Muscle of arm (tissue), 1 donor: ENCODE measurements at regions not wholly inside any gene's neighbourhood (a gene's known extent, or its start where the extent isn't known, plus 50 kb on each side); places are given as distances from the start of the nearest gene placed in this dataset.

ENCODE experiments used
- DNase-seq: peaks from one replicate; pipeline ENCODE4 v3.0.0-alpha.2; 2013

DNA sequence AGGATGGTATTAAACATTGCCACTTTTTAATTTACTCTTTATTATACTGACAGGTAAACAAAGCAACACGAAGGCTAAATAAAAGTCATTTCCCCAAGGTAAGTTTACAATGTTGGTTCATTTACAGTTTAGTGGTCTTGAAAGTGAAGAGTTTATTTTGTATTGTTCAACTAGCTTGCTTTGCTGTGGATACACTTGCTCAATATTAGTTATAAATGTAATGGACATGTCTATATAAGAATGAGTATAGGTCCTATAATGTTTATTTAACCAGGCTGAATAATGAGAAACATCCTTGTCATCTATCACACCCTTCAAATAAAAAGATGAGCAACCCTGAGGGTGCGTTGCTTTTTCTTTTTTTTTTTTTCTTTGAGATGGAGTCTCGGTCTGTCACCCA, 1129.4 kb downstream of the TSN start:
- no peak for DNase-seq

DNA sequence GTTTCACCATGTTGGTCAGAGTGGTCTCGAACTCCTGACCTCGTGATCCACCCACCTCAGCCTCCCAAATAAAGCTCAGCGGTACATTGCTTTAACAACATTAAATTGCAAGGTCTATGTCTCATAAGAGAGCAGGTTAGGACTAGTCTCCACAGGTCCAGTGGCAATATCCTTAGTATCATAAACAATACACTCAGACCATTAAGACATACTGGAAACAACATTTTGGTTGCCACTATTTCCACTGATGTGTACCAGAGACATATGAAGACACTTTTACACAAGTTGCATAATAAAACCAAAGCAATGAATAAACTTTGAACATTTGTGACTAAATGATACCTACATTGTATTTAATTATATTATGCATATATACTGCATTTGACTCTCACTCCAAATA, 1130.0 kb downstream of the TSN start:
- no peak for DNase-seq

DNA sequence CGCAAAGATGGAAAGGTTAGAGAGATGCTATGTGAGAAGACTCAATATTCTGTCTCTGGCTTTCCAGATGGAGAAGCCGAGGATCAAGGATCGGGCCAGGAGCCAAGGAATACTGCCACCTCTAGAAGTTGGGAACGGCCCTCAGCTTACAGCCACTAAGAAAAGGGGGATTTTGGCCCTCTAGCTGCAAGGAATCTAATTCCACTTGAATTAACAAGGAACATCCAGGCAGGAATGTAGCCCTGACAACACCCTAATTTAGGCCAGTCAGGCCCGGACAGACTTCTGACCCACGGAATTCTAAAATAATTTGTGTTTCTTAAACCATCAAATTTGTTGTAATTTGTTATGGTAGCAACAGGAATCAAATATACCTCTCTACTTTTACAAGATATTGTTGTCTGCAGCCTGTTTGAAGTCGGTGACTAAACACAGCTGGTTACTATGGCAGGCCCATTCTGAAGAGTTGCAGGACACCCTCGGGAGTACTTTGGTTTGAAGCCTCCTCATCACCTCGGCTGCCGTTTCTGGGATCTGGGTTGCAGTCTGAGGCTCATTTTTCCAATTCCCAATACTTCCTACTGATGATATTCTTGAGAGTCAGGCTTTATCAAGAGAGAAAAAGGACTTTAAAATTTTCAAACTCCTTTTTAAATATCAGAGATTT, 1131.2 kb downstream of the TSN start:
- no peak for DNase-seq

GRCh38 chr2:122899614-122900013, 1125.5 kb upstream of the CNTNAP5 start:
- DNase-seq = no peak

GRCh38 chr2:122905431-122905830, 1119.7 kb upstream of the CNTNAP5 start:
- DNase-seq = no peak

- DNase-seq = no peak
These were observed 1116.9 kb upstream of the CNTNAP5 start for GRCh38 chr2:122908159-122908558.

GRCh38 chr2:122927197-122927596, 1097.9 kb upstream of the CNTNAP5 start:
- no peak for DNase-seq

GRCh38 chr2:122927710-122928557, 1097.2 kb upstream of the CNTNAP5 start:
- no peak for DNase-seq

DNA sequence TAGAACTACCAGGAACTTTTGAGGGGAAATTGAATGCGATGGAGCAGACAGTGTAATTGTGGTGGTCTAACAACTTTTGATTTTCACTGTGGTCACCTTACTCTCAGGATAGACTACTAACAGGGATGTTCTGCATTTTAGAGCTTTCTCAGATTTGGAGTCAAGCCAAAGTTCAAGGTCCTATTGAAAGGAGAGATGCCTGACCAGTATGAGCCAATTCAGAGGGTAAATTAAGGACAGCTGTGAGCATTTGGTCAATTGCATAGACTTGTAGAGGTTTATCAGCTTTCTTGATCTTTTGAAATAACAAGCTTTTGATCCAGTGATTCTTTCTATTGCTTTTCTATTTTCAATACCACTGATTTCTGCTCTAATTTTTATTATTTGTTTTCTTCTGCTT, 1095.7 kb upstream of the CNTNAP5 start:
- DNase-seq = no peak

DNA sequence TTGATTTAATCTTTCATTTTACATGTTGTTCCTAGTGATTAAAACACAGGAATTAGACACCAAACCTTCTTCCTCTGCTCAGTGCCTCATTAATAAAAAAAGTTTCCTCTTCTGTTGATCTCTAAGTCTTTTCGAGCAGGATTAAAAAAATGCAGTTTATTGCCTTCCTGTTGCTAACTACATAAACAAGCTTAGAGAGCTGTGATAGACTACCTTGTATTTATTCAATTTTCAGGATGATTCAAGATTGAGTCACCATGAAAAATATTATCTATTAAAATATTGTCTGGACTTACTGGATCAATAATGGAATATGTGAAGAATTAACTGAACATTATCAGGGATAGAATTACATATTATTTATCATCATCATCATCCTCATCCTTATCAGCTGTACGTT, 1089.6 kb upstream of the CNTNAP5 start:
- DNase-seq = no peak

GRCh38 chr2:122939796-122940195, 1085.3 kb upstream of the CNTNAP5 start:
- no peak for DNase-seq

DNA sequence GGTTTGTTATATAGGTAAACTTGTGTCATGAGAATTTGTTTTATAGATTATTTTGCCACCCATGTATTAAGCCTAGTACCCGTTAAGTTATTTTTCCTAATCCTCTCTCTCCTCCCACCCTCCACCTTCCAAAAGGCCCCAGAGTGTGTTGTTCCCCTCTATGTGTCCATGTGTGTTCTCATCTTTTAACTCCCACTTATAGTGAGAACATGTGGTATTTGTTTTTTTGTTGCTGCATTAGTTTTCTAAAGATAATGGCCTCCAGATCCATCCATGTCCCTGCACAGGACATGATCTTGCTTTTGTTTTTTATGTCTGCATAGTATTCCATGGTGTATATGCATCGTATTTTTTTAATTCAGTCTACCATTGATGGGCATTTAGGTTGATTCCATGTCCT, 1075.6 kb upstream of the CNTNAP5 start:
- no peak for DNase-seq

- DNase-seq = peak; percentile 74
These were observed 1069.3 kb upstream of the CNTNAP5 start for GRCh38 chr2:122955776-122956175.

- peak; percentile 63 for DNase-seq
These were observed 1064.1 kb upstream of the CNTNAP5 start for GRCh38 chr2:122960759-122961641.

DNA sequence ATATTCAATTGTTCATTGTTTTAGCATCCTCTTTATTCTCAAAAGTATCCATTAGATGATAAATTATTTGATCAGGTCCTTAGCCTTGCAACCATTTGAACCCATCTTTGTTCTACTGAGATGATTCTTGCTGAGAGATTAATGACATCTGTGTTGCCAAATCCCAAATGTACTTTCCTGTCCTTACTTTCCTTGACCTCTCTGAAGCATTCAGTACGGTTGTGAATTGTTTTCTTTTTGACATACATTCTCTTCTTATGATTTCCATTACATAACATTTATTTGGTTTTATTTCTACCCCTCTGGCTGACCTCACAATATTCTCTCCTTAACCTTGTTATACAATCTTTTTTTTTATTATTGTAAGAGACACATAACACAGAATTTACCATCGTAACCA, 1058.6 kb upstream of the CNTNAP5 start:
- DNase-seq = no peak

GRCh38 chr2:122977580-122977979, 1047.5 kb upstream of the CNTNAP5 start:
- no peak for DNase-seq

DNA sequence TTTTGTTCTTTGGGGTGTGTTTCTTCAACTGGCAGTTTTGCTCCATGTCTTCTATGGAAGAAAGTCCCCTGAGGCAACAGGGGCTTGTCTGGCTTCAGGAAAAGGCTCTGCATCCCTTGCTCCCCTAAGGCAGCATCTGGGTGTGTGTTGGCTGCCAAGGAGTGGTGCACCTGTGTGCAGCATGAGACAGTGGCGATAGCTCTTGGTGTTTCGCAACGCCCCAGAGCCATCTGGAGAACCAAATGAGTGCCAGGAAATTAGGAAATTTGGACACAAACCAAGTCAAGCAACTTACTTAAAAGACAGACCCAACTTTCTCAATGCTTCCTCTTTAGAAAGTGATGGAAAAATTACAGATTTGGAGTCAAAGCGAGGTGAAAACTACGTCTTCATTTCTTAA, 1044.4 kb upstream of the CNTNAP5 start:
- peak; percentile 85 for DNase-seq

DNA sequence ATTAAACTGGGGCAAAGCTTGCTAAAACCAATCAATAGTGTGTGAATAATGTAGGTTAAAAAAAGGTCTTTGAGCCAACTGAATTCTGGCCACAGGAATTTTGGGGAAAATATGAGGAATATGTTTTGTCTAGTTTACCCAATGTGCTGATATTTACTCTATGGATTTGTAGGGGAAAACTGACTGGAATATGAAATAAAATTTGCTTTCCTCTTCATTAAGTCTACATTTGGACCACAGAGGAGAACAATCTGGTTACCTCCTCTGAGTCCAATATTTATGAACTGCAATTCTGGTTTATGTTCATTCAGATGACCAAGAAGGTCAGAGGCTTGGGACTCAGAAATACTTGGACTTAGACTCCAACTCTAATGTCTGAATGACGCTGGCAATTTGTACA, 1042.2 kb upstream of the CNTNAP5 start:
- no peak for DNase-seq

DNA sequence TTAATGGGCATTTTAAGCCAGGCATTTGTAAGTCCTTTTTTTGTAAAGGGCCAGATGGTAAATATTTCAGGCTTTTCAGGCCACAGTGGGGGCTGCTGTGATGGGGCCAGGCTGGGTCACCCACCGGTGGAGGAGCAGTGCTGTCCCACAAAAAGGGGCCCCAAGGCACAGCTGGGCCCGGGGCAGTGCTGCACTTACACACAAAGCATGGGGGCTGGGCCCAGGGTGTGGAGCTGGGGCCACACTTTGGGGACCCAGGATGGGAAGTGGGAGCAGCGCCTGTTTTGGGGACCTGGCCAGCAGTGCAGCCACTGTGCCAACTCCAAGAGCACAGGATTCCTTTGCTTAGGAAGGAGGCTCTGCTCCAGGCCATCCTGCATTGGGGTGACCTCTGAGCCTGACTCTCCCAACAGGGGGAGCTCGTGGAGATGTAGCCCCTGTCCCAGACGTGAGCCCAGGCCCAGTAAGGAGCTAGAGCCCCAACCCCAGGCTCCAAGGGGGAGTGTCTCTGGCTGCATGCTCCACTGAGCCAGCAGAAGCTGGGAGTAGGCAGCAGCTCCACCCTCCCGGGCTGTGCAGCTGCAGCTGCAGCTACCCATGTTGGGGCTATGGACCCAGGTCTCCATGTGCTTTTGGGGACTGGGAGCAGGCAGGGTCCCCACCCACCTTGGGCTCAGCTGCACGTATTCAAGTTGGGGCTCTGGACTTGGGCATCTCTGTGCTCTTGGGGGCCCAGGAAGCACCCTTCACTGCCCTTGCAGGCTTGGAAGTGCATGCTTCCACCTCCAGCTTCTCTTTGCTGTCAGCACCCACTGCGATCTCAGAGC, 1036.5 kb upstream of the CNTNAP5 start:
- no peak for DNase-seq

DNA sequence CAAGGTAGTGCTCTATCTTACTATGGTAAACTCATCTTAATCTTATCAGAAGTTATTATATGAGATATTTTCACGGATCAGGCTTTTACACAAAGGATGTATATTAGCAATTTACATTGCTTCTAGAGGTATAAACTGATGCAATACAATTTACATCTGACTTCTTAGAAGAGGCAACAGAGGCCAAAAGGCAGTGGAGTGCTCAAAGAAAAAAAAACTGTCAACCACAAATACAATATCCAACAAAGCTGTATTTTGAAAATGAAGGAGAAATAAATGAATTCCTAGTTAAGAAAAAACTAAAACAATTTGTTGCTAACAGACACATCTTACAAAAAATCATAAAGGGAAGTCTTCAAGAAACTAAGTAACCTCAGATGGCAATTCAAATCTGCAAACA, 1031.5 kb upstream of the CNTNAP5 start:
- no peak for DNase-seq

DNA sequence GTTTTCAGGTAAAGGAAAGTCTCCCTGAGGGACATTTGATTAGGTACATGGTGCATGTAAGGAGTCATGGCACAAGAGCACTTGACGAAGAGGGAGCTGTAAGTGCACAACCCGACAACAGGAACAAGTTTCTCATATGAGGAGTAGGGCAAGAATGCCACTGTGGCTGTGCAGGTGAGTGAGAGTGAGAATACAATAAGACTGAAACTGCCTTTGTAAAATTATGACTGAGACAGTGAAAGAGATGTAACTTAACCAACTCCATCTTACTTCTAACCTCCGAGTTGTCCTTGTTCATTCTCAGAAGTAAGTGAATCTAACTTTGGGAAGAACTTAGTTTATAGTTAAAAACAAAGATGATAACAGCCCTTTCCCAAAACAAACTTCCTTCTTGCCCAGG, 1025.8 kb upstream of the CNTNAP5 start:
- DNase-seq = no peak

DNA sequence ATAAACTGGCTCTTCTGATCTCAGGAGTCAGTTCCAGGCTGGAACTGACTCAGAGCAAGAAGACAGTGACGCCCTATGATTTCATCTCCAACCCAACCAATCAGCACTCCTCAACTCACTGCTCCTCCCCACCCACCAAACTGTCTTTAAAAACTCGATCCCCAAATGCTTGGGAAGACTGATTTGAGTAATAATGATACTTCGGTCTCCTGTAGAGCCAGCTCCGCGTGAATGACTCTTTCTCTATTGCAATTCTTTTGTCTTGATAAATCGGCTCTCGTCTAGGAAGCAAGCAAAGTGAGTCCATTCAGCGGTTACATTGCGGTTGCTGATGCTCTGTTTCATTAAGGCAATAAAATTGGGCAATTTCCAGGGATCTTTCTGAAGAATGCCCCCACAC, 1025.3 kb upstream of the CNTNAP5 start:
- DNase-seq = no peak
